Neural cell (in vitro differentiated cells): ENCODE measurements at regions not wholly inside any gene's neighbourhood (a gene's known extent, or its start where the extent isn't known, plus 50 kb on each side); places are given as distances from the start of the nearest gene placed in this dataset.

Experiments used
- H2AFZ ChIP-seq: fragments of 200-600, 300-800 bp; sonication (generic), shearing (Covaris generic); 2 replicates; pipeline ENCODE4 v1.6.0; 2014; ENCODE audit warnings: low read depth, mild to moderate bottlenecking, antibody characterized with exemption, low read length, moderate library complexity
- H3F3A ChIP-seq: fragments of 200-600 bp; shearing (Covaris generic); 2 replicates; pipeline ENCODE4 v1.6.1; 2016; ENCODE audit warnings: mild to moderate bottlenecking, moderate library complexity, mixed read lengths, antibody characterized with exemption, low read length; ENCODE audit not compliant: insufficient read depth, poor library complexity, severe bottlenecking
- H3K27ac ChIP-seq: fragments of 200-600, 300-800 bp; sonication (generic), shearing (Covaris generic); 2 replicates; pipeline ENCODE4 v1.5.1; 2014; ENCODE audit warnings: mild to moderate bottlenecking, low read length, moderate library complexity
- H3K27me3 ChIP-seq: fragments of 300-800, 200-600 bp; sonication (generic), shearing (Covaris generic); 2 replicates; pipeline ENCODE4 v1.6.0; 2014; ENCODE audit warnings: mild to moderate bottlenecking, low read depth, low read length, moderate library complexity; ENCODE audit not compliant: insufficient read depth
- H3K36me3 ChIP-seq: fragments of 300-800, 200-600 bp; sonication (generic), shearing (Covaris generic); 2 replicates; pipeline ENCODE4 v1.5.1; 2014; ENCODE audit warnings: mild to moderate bottlenecking, antibody characterized with exemption, low read length, moderate library complexity; ENCODE audit not compliant: insufficient read depth
- H3K4me2 ChIP-seq: fragments of 300-800, 200-600 bp; sonication (generic), shearing (Covaris generic); 2 replicates; pipeline ENCODE4 v1.6.0; 2014; ENCODE audit warnings: mild to moderate bottlenecking, low read length
- H3K4me3 ChIP-seq: fragments of 300-800, 200-600 bp; sonication (generic), shearing (Covaris generic); 2 replicates; pipeline ENCODE4 v1.5.1; 2014; ENCODE audit warnings: mild to moderate bottlenecking, low read length, moderate library complexity
- H3K79me2 ChIP-seq: fragments of 200-600 bp; shearing (Covaris generic); replicated peaks from 2 replicates; pipeline ENCODE4 v1.6.0; 2014; ENCODE audit warnings: mild to moderate bottlenecking, low read length, moderate library complexity; ENCODE audit not compliant: insufficient read depth
- H3K9ac ChIP-seq: fragments of 300-800, 200-600 bp; sonication (generic), shearing (Covaris generic); 2 replicates; pipeline ENCODE4 v1.6.1; 2016; ENCODE audit warnings: mild to moderate bottlenecking, low read length, mixed read lengths
- H3K9me2 ChIP-seq: fragments of 200-600 bp; shearing (Covaris generic); 2 replicates; pipeline ENCODE4 v1.6.1; 2016; ENCODE audit warnings: mild to moderate bottlenecking, low read length, mixed read lengths; ENCODE audit not compliant: insufficient read depth
- H3K9me3 ChIP-seq: fragments of 200-600, 300-800 bp; sonication (generic), shearing (Covaris generic); 2 replicates; pipeline ENCODE4 v1.6.1; 2016; ENCODE audit warnings: mild to moderate bottlenecking, mixed run types, low read length, moderate library complexity, mixed read lengths
- H4K20me1 ChIP-seq: fragments of 200-600 bp; shearing (Covaris generic); 2 replicates; pipeline ENCODE4 v1.6.1; 2016; ENCODE audit warnings: mild to moderate bottlenecking, mixed run types; ENCODE audit not compliant: insufficient read depth
- CTCF ChIP-seq: fragments of 450-650 bp; IDR thresholded peaks from 2 replicates; pipeline ENCODE4 v1.5.1; 2014; ENCODE audit warnings: antibody characterized with exemption, mild to moderate bottlenecking, moderate library complexity; ENCODE audit not compliant: poor library complexity, severe bottlenecking
- EP300 ChIP-seq: fragments of 450-650 bp; conservative IDR thresholded peaks from 2 replicates; pipeline ENCODE4 v1.6.1; 2014; ENCODE audit warnings: antibody characterized with exemption, mild to moderate bottlenecking, moderate library complexity; ENCODE audit not compliant: poor library complexity, severe bottlenecking
- EZH2 ChIP-seq: fragments of 200-600, 300-800 bp; shearing (Covaris generic), sonication (generic); IDR thresholded peaks from 2 replicates; pipeline ENCODE4 v1.6.1; 2014; ENCODE audit warnings: antibody characterized with exemption, low read length, borderline replicate concordance, mild to moderate bottlenecking; ENCODE audit not compliant: insufficient read depth, poor library complexity, severe bottlenecking
- MXI1 ChIP-seq: fragments of 450-650 bp; conservative IDR thresholded peaks from 2 replicates; pipeline ENCODE4 v1.6.1; 2014; ENCODE audit warnings: antibody characterized with exemption, mild to moderate bottlenecking; ENCODE audit not compliant: poor library complexity, severe bottlenecking
- POLR2AphosphoS5 ChIP-seq: IDR thresholded peaks from 2 replicates; pipeline ENCODE4 v1.6.1; 2012
- RAD21 ChIP-seq: fragments of 450-650 bp; conservative IDR thresholded peaks from 2 replicates; pipeline ENCODE4 v1.6.1; 2014; ENCODE audit warnings: antibody characterized with exemption, mild to moderate bottlenecking, moderate library complexity
- REST ChIP-seq: IDR thresholded peaks from 2 replicates; pipeline ENCODE4 v1.6.1; 2012; ENCODE audit warnings: borderline replicate concordance
- SMC3 ChIP-seq: fragments of 450-650 bp; conservative IDR thresholded peaks from 2 replicates; pipeline ENCODE4 v1.6.1; 2014; ENCODE audit warnings: antibody characterized with exemption, mild to moderate bottlenecking, moderate library complexity; ENCODE audit not compliant: poor library complexity
- TAF1 ChIP-seq: IDR thresholded peaks from 2 replicates; pipeline ENCODE4 v1.6.1; 2012; ENCODE audit warnings: low read depth

GRCh38 chr2:149677416-149677815, 89.8 kb upstream of the MMADHC start:
- Histone ChIP-seq H3K27ac (no peak overlapping the region), H3K4me3 (no peak overlapping the region), H3K9me2 (no peaks in the 10 kb centered on the region), H3F3A (no peaks in the 10 kb centered on the region), H3K9me3 (no peaks in the 10 kb centered on the region), H2AFZ (no peak overlapping the region), H3K4me2 (no peak overlapping the region), H3K27me3 (no peaks in the 10 kb centered on the region), H4K20me1 (no peaks in the 10 kb centered on the region), H3K79me2 (no peaks in the 10 kb centered on the region), H3K9ac (no peak overlapping the region), H3K36me3 (no peaks in the 10 kb centered on the region)
- no peak for TF ChIP-seq POLR2AphosphoS5
- no peak for TF ChIP-seq SMC3
- TF ChIP-seq RAD21: no peak
- TF ChIP-seq TAF1: no peak
- no peak for TF ChIP-seq EZH2
- no peak for TF ChIP-seq CTCF
- TF ChIP-seq MXI1: no peak
- no peak for TF ChIP-seq REST
- no peak for TF ChIP-seq EP300

- H3K4me3 ChIP-seq: no peak overlapping the region
- no peak overlapping the region for H2AFZ ChIP-seq
- H3K9ac ChIP-seq: no peak overlapping the region
- H3K27ac ChIP-seq: no peak overlapping the region
- TF ChIP-seq REST: no peak
- no peak for TF ChIP-seq TAF1
- TF ChIP-seq EZH2: no peak
- no peak for TF ChIP-seq RAD21
- no peak for TF ChIP-seq EP300
- no peak for TF ChIP-seq SMC3
- TF ChIP-seq POLR2AphosphoS5: no peak
- TF ChIP-seq CTCF: no peak
- no peak for TF ChIP-seq MXI1
- no peaks in the 10 kb centered on the region for H4K20me1 ChIP-seq
- H3K4me2 ChIP-seq: no peak overlapping the region
- no peaks in the 10 kb centered on the region for H3K36me3 ChIP-seq
- H3K9me3 ChIP-seq: peaks cover 2% of the 10 kb centered on the region
- H3K27me3 ChIP-seq: no peaks in the 10 kb centered on the region
- H3K79me2 ChIP-seq: no peaks in the 10 kb centered on the region
- H3K9me2 ChIP-seq: no peaks in the 10 kb centered on the region
- H3F3A ChIP-seq: no peaks in the 10 kb centered on the region
Observed at GRCh38 chr2:149670086-149670485, 82.5 kb upstream of the MMADHC start.
